Mesothelial cell of epicardium (in vitro differentiated cells): ENCODE measurements at regions not wholly inside any gene's neighbourhood (a gene's known extent, or its start where the extent isn't known, plus 50 kb on each side); places are given as distances from the start of the nearest gene placed in this dataset.

ENCODE experiments used
- DNase-seq, 2 experiments: peaks; one replicate each; pipeline ENCODE4 v3.0.0; 2021; ENCODE audit warnings: low spot score in 2 of 2; ENCODE audit not compliant: unreplicated experiment in 2 of 2
- H3K27ac Mint-ChIP-seq: 2 replicates; pipeline ENCODE4 v1.8.0; 2021; ENCODE audit warnings: mixed read lengths
- H3K27me3 Mint-ChIP-seq: 2 replicates; pipeline ENCODE4 v1.8.0; 2021; ENCODE audit warnings: low read depth, mixed read lengths
- H3K36me3 Mint-ChIP-seq: 2 replicates; pipeline ENCODE4 v1.8.0; 2021; ENCODE audit warnings: mixed read lengths
- H3K4me1 Mint-ChIP-seq: 2 replicates; pipeline ENCODE4 v1.8.0; 2021; ENCODE audit warnings: mixed read lengths
- H3K4me3 Mint-ChIP-seq: 2 replicates; pipeline ENCODE4 v1.8.0; 2021; ENCODE audit warnings: mild to moderate bottlenecking, moderate library complexity, mixed read lengths
- H3K9me3 Mint-ChIP-seq: 2 replicates; pipeline ENCODE4 v1.8.0; 2021; ENCODE audit warnings: mixed read lengths
- CTCF ChIP-seq: fragments of 200-600 bp; sonication (generic); IDR thresholded peaks from one replicate; pipeline ENCODE4 v1.5.0; 2021; ENCODE audit warnings: antibody characterized with exemption; ENCODE audit not compliant: unreplicated experiment

- Mint-ChIP-seq H3K27me3 (peaks cover 32% of the 10 kb centered on the region), H3K9me3 (peaks cover 14% of the 10 kb centered on the region), H3K4me1 (peaks cover 4% of the 10 kb centered on the region), H3K27ac (no peak overlapping the region), H3K4me3 (no peak overlapping the region), H3K36me3 (no peaks in the 10 kb centered on the region)
- TF ChIP-seq CTCF, result no peak
- DNase-seq, result no peak
These were observed 239.7 kb downstream of the SH3BP4 start for GRCh38 chr2:235191486-235191885.

- Mint-ChIP-seq H3K36me3 (no peaks in the 10 kb centered on the region), H3K4me3 (no peak overlapping the region), H3K4me1 (peaks cover 4% of the 10 kb centered on the region), H3K27me3 (peaks cover 32% of the 10 kb centered on the region), H3K27ac (no peak overlapping the region), H3K9me3 (peaks cover 13% of the 10 kb centered on the region)
- no peak for TF ChIP-seq CTCF
- DNase-seq, result no peak
These were observed 240.2 kb downstream of the SH3BP4 start for GRCh38 chr2:235191978-235192377.

- Mint-ChIP-seq H3K9me3 (peaks cover 3% of the 10 kb centered on the region), H3K27me3 (peaks cover 32% of the 10 kb centered on the region), H3K36me3 (no peaks in the 10 kb centered on the region), H3K4me1 (peaks cover 4% of the 10 kb centered on the region), H3K4me3 (no peak overlapping the region), H3K27ac (no peak overlapping the region)
- DNase-seq, result no peak
- TF ChIP-seq CTCF, result no peak
These were observed 242.5 kb downstream of the SH3BP4 start for GRCh38 chr2:235194351-235194750.

GRCh38 chr2:235194836-235195235, 243.0 kb downstream of the SH3BP4 start:
- Mint-ChIP-seq H3K36me3 (no peaks in the 10 kb centered on the region), H3K9me3 (peaks cover 3% of the 10 kb centered on the region), H3K4me3 (no peak overlapping the region), H3K4me1 (peaks cover 4% of the 10 kb centered on the region), H3K27me3 (peaks cover 32% of the 10 kb centered on the region), H3K27ac (no peak overlapping the region)
- DNase-seq, result no peak
- TF ChIP-seq CTCF, result no peak

GRCh38 chr2:235195921-235196320, 244.1 kb downstream of the SH3BP4 start:
- peaks cover 28% of the 10 kb centered on the region for H3K27me3 Mint-ChIP-seq
- H3K9me3 Mint-ChIP-seq, result peaks cover 3% of the 10 kb centered on the region
- TF ChIP-seq CTCF, result no peak
- H3K4me3 Mint-ChIP-seq, result no peak overlapping the region
- no peaks in the 10 kb centered on the region for H3K36me3 Mint-ChIP-seq
- DNase-seq, result no peak
- H3K27ac Mint-ChIP-seq, result no peak overlapping the region
- H3K4me1 Mint-ChIP-seq, result peaks cover 4% of the 10 kb centered on the region

- peaks cover 5% of the 10 kb centered on the region for H3K4me1 Mint-ChIP-seq
- TF ChIP-seq CTCF, result no peak
These were observed 247.3 kb downstream of the SH3BP4 start for GRCh38 chr2:235199128-235199527.

More at GRCh38 chr2:235199128-235199527, 247.3 kb downstream of the SH3BP4 start:
- no peaks in the 10 kb centered on the region for H3K36me3 Mint-ChIP-seq
- H3K4me3 Mint-ChIP-seq, result no peak overlapping the region
- no peak overlapping the region for H3K27ac Mint-ChIP-seq
- H3K9me3 Mint-ChIP-seq, result no peaks in the 10 kb centered on the region
- no peak for DNase-seq
- H3K27me3 Mint-ChIP-seq, result peaks cover 22% of the 10 kb centered on the region
